ENCODE measurements at regions not wholly inside any gene's neighbourhood (a gene's known extent, or its start where the extent isn't known, plus 50 kb on each side); places are given as distances from the start of the nearest gene placed in this dataset.

DNA sequence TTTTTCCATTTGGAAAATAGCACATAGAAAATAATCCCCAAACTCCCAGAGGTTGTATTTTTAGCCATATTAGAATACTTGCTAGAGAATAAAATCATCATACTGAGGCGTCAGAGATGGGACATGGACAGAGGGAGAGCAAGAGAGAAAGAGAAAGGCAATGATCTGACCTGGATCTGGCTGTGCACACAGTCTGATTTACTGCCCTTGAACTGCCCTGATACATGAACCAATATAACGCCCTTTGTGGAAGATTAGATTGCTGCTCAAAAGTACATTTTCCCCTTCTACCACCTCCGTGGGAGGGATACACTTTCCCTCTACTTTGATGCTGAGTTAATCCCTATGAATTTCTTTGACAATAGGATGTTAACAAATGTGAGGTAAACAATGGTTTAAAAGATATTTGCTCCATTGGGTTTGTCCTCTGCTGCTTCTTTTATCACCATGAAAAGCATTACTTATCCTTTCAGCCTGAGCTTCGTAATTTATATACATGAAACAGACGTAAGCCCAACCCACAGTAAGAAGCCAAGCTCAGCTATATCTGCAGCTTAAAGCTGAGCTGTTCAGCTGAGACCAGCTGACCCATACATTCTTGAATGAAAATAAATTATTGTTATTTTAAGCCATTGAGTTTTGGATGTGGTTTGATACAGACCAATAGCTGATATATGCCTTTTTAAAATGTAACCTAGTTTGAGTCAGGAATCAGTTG lies 1664.6 kb upstream of the CELF4 start:
- no peak for TF ChIP-seq TAF1 (IDR thresholded peaks at IDR 0.05; ENCODE audit: borderline replicate concordance, insufficient read depth, low read length)

DNA sequence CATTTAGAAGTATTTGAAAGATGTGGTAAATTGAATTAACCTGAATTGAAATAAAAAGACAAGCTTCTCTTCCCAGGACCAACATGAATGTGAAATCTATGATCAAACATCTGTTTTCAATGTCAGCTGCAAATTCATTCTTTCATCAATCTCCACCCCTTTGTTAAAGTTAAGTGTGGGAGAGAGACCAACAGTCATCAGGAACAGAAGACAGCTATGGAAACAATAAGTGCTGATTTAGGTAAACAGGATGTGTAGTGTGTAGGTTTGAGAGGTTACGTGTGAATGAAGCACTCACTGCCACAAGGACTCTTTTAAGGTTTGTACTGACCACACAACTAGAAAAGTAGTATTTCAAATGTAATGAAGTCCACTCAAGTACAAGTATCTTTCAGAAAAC lies 1659.8 kb upstream of the CELF4 start:
- TF ChIP-seq TAF1 (IDR thresholded peaks at IDR 0.05; ENCODE audit: borderline replicate concordance, insufficient read depth, low read length), result no peak
- TF ChIP-seq, protein P1, sequence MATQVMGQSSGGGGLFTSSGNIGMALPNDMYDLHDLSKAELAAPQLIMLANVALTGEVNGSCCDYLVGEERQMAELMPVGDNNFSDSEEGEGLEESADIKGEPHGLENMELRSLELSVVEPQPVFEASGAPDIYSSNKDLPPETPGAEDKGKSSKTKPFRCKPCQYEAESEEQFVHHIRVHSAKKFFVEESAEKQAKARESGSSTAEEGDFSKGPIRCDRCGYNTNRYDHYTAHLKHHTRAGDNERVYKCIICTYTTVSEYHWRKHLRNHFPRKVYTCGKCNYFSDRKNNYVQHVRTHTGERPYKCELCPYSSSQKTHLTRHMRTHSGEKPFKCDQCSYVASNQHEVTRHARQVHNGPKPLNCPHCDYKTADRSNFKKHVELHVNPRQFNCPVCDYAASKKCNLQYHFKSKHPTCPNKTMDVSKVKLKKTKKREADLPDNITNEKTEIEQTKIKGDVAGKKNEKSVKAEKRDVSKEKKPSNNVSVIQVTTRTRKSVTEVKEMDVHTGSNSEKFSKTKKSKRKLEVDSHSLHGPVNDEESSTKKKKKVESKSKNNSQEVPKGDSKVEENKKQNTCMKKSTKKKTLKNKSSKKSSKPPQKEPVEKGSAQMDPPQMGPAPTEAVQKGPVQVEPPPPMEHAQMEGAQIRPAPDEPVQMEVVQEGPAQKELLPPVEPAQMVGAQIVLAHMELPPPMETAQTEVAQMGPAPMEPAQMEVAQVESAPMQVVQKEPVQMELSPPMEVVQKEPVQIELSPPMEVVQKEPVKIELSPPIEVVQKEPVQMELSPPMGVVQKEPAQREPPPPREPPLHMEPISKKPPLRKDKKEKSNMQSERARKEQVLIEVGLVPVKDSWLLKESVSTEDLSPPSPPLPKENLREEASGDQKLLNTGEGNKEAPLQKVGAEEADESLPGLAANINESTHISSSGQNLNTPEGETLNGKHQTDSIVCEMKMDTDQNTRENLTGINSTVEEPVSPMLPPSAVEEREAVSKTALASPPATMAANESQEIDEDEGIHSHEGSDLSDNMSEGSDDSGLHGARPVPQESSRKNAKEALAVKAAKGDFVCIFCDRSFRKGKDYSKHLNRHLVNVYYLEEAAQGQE (IDR thresholded peaks at IDR 0.05; ENCODE audit: insufficient read depth in 1 of 2, low read depth in 2 of 2, low read length in 2 of 2), result no peak
- TF ChIP-seq SIN3A (IDR thresholded peaks at IDR 0.05; ENCODE audit: borderline replicate concordance, insufficient read depth, low read length), result no peak
- no peak for TF ChIP-seq POLR2AphosphoS5 (IDR thresholded peaks at IDR 0.05; ENCODE audit: low read depth, low read length)

DNA sequence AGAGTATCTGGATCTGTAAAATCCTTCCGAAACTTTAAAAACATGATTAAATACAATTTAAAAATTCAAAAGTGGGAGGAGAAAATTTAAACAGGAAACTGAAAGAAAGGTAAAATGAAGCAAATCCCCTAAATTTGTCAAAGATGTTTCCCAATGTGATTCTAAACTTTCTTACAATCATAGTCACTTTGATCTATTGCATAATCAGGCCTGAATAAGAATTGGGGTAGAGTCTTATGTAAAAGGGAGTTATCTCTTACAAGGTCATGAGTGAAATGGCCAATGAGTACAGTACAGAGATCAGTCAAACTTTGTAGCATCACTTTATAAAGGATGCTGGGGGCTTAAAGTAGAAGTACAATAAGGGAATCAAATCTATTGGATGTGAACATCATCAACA lies 1657.7 kb upstream of the CELF4 start:
- TF ChIP-seq POLR2AphosphoS5 (IDR thresholded peaks at IDR 0.05; ENCODE audit: low read depth, low read length) (no peak), SIN3A (IDR thresholded peaks at IDR 0.05; ENCODE audit: borderline replicate concordance, insufficient read depth, low read length) (no peak), FOXP2 (optimal IDR thresholded peaks at IDR 0.05; ENCODE audit: borderline replicate concordance, extremely low read depth, extremely low read length, insufficient read depth) (no peak)

DNA sequence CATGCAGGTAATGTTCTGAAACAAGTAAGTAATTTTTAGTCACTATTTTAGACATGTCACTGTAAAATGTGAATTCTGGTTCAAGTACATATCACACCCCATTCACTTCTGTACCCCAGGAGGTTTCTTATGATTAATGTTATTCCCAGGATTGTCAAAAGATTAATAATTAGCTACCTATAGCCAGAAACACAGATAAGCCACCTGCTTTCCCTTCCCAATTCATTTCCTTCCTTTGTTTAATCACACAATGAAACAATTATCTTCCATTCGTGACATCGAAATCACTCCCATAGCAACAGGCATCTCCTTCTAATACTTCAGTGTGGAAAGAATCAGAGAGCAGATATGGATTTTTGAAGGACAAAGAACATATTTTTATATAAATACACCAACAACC lies 1650.3 kb upstream of the CELF4 start:
- TF ChIP-seq, protein P1 (IDR thresholded peaks at IDR 0.05; ENCODE audit: insufficient read depth in 1 of 2, low read depth in 2 of 2, low read length in 2 of 2), result no peak
- TF ChIP-seq TAF1 (IDR thresholded peaks at IDR 0.05; ENCODE audit: borderline replicate concordance, insufficient read depth, low read length) (no peak), POLR2AphosphoS5 (IDR thresholded peaks at IDR 0.05; ENCODE audit: low read depth, low read length) (no peak)

DNA sequence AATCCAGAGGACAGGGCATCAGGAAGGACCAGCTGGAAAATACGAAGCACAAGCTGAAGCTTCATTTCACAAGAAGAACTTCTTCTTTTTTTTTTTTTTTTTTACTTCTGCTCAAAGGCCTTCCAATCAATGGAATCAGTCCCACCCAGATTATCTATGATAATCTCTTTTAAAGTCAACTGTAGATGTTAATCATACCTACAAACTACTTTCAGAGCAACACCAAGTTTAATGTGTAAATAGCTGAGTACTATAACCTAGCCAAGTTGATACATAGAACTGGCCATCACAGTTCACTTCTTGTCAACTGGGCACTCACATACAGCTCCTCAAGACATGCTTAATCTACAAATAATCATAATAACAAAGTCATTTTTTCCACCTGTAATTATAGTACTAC lies 1645.9 kb upstream of the CELF4 start:
- TF ChIP-seq TAF1 (IDR thresholded peaks at IDR 0.05; ENCODE audit: borderline replicate concordance, insufficient read depth, low read length), result no peak
- TF ChIP-seq SIN3A (IDR thresholded peaks at IDR 0.05; ENCODE audit: borderline replicate concordance, insufficient read depth, low read length), result no peak
- TF ChIP-seq, protein P1 (IDR thresholded peaks at IDR 0.05; ENCODE audit: insufficient read depth in 1 of 2, low read depth in 2 of 2, low read length in 2 of 2), result no peak
- TF ChIP-seq POLR2AphosphoS5 (IDR thresholded peaks at IDR 0.05; ENCODE audit: low read depth, low read length), result no peak
- no peak for TF ChIP-seq FOXP2 (optimal IDR thresholded peaks at IDR 0.05; ENCODE audit: borderline replicate concordance, extremely low read depth, extremely low read length, insufficient read depth)

DNA sequence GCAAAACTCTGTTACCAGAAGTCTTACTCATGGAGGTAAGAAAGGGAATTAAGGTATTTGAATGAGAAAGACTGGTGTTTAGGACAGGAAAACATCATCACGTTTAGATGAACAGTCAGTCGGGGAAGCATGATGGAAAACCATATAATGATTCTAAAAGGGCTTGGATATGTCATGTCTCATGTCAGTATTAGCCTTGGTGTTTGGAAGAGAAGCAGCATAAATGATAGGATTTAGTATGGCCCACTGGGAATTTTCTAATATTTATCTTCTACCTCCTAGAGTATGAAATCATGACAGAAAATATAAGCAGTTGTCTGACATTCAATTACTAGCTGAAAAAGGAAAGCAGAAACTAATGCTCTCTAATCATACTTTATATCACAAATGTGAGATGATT lies 1643.6 kb upstream of the CELF4 start:
- TF ChIP-seq TAF1 (IDR thresholded peaks at IDR 0.05; ENCODE audit: borderline replicate concordance, insufficient read depth, low read length) (no peak), SIN3A (IDR thresholded peaks at IDR 0.05; ENCODE audit: borderline replicate concordance, insufficient read depth, low read length) (no peak), FOXP2 (optimal IDR thresholded peaks at IDR 0.05; ENCODE audit: borderline replicate concordance, extremely low read depth, extremely low read length, insufficient read depth) (no peak), POLR2AphosphoS5 (IDR thresholded peaks at IDR 0.05; ENCODE audit: low read depth, low read length) (no peak)
- TF ChIP-seq, protein P1 (IDR thresholded peaks at IDR 0.05; ENCODE audit: insufficient read depth in 1 of 2, low read depth in 2 of 2, low read length in 2 of 2), result no peak

All from PFSK-1 (cell line).